ENCODE measurements at regions not wholly inside any gene's neighbourhood (a gene's known extent, or its start where the extent isn't known, plus 50 kb on each side); places are given as distances from the start of the nearest gene placed in this dataset.

DNA sequence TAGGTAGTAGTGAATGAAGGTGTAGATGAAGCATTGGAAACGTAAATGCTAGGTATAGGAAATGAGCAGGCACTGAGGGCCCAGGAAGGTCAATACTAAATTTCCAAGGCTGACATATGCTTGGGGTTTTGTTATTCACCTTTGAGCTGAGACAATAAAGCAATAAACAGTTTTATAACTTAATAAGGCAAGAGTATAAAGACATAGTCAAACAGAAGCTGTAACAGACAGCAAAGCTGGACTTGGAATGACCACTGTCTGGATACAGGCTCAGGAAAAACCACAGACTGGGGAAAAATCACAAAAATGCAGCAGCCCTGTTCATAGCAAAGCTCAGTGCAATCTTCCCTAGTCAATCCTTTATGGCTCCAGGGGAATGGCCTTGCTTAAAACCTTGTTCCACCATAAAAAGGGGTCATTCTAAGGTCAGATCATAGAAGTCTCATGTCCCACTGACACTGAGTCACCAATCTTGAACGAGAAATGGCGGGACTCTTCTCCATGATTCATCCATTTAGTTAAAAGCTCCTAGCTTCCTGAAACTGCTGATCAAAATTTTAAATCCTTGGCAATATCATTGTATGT, 493.3 kb downstream of the CMPK2 start:
- no peak for DNase-seq (ENCODE audit: extremely low spot score, unreplicated experiment)
- Mint-ChIP-seq H3K36me3 (no peaks in the 10 kb centered on the region), H3K27ac (no peak overlapping the region), H3K9me3 (no peaks in the 10 kb centered on the region), H3K4me3 (no peak overlapping the region), H3K4me1 (ENCODE audit: unreplicated experiment) (peaks cover 11% of the 10 kb centered on the region), H3K27me3 (no peaks in the 10 kb centered on the region)
- TF ChIP-seq, protein P1, sequence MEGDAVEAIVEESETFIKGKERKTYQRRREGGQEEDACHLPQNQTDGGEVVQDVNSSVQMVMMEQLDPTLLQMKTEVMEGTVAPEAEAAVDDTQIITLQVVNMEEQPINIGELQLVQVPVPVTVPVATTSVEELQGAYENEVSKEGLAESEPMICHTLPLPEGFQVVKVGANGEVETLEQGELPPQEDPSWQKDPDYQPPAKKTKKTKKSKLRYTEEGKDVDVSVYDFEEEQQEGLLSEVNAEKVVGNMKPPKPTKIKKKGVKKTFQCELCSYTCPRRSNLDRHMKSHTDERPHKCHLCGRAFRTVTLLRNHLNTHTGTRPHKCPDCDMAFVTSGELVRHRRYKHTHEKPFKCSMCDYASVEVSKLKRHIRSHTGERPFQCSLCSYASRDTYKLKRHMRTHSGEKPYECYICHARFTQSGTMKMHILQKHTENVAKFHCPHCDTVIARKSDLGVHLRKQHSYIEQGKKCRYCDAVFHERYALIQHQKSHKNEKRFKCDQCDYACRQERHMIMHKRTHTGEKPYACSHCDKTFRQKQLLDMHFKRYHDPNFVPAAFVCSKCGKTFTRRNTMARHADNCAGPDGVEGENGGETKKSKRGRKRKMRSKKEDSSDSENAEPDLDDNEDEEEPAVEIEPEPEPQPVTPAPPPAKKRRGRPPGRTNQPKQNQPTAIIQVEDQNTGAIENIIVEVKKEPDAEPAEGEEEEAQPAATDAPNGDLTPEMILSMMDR (conservative IDR thresholded peaks at IDR 0.05), result no peak

DNA sequence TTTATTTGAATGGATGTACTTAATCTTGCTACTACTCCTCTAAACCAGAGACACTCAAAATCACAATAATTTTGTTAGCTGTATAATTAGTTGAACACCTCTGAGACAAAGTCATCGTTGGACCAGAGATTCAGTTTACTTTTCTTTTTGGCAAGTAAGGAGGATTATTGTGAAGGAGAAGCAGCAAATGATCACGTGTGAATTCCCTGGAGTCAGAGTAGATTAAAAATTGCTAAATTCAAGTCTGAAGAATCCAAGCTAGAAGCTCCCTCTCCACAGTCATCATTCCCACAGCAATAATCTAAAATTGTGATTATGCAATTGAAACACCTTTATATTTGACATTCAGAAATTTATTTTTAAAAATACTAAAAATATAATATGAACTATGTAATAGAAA, 484.4 kb downstream of the CMPK2 start:
- Mint-ChIP-seq H3K27me3 (no peaks in the 10 kb centered on the region), H3K4me1 (ENCODE audit: unreplicated experiment) (peaks cover 4% of the 10 kb centered on the region), H3K4me3 (no peak overlapping the region), H3K36me3 (no peaks in the 10 kb centered on the region), H3K27ac (no peak overlapping the region), H3K9me3 (peaks cover 14% of the 10 kb centered on the region)
- DNase-seq (ENCODE audit: extremely low spot score, unreplicated experiment), result no peak
- TF ChIP-seq, protein P1 (conservative IDR thresholded peaks at IDR 0.05), result no peak

DNA sequence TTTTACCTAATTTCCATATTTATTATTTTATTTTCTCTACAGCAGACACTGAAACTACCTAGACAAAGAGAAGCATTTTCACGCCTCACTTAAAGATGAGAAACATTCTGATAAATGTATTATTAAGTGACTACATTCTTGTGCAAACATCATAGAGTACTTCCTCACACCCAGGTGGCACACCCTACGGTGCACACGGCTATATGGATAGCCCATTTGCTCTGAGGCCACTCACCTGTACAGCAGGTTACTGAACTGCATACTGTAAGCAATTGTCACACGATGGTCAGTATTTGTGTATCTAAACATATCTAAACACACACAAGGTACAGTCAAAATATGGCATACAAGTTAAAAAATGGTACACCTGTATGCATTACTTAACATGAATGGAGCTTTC, 481.4 kb downstream of the CMPK2 start:
- Mint-ChIP-seq H3K27ac (no peak overlapping the region), H3K4me3 (no peak overlapping the region), H3K9me3 (peaks cover 12% of the 10 kb centered on the region), H3K36me3 (no peaks in the 10 kb centered on the region), H3K4me1 (ENCODE audit: unreplicated experiment) (peaks cover 4% of the 10 kb centered on the region), H3K27me3 (no peaks in the 10 kb centered on the region)
- no peak for DNase-seq (ENCODE audit: extremely low spot score, unreplicated experiment)
- TF ChIP-seq, protein P1 (conservative IDR thresholded peaks at IDR 0.05), result no peak

DNA sequence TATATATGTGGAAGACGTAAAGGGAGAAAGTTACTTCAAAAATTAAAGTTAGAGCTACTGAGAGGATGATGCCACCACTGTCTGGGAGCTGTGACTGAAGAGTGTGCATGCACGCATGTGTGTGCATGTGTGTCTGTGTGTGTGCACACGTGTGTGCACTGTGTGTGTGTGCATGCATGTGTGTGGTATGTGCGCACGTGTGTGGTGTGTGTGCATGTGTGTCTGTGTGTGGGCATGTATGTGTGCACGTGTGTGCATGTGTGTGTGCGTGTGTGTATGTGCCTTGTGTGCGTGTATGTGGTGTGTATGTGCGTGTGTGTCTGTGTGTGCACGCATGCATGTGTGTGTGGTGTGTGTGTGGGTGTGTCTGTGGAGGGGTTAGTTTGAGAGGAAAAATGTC, 473.4 kb downstream of the CMPK2 start:
- H3K27me3 Mint-ChIP-seq, result no peaks in the 10 kb centered on the region
- peaks cover 7% of the 10 kb centered on the region for H3K9me3 Mint-ChIP-seq
- H3K36me3 Mint-ChIP-seq, result no peaks in the 10 kb centered on the region
- H3K27ac Mint-ChIP-seq, result no peak overlapping the region
- peaks cover 16% of the 10 kb centered on the region for H3K4me1 Mint-ChIP-seq (ENCODE audit: unreplicated experiment)
- DNase-seq (ENCODE audit: extremely low spot score, unreplicated experiment), result no peak
- TF ChIP-seq, protein P1 (conservative IDR thresholded peaks at IDR 0.05), result no peak
- H3K4me3 Mint-ChIP-seq, result no peak overlapping the region

DNA sequence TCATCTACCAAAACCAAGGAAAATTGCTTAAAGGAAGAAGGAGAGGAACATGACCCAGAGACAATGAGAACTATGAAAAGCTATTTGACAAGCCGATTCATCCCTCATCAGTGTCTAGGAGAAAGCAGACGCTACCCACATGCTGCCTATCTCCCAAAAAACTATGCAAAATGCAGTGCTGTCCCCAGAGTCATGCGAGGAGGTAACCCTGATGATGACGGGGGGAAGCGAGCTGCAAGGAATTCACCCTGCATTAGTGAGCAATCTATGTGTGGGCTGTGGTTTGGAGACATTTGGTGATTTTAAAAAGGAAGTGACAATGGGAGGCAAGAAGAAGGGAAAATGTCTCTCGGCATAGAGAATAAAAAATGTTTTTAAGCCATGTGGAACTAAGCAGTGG, 472.7 kb downstream of the CMPK2 start:
- TF ChIP-seq, protein P1 (conservative IDR thresholded peaks at IDR 0.05), result no peak
- H3K27ac Mint-ChIP-seq, result no peak overlapping the region
- peaks cover 7% of the 10 kb centered on the region for H3K9me3 Mint-ChIP-seq
- no peaks in the 10 kb centered on the region for H3K27me3 Mint-ChIP-seq
- no peaks in the 10 kb centered on the region for H3K36me3 Mint-ChIP-seq
- no peak for DNase-seq (ENCODE audit: extremely low spot score, unreplicated experiment)
- H3K4me1 Mint-ChIP-seq (ENCODE audit: unreplicated experiment), result peaks cover 16% of the 10 kb centered on the region
- H3K4me3 Mint-ChIP-seq, result no peak overlapping the region

DNA sequence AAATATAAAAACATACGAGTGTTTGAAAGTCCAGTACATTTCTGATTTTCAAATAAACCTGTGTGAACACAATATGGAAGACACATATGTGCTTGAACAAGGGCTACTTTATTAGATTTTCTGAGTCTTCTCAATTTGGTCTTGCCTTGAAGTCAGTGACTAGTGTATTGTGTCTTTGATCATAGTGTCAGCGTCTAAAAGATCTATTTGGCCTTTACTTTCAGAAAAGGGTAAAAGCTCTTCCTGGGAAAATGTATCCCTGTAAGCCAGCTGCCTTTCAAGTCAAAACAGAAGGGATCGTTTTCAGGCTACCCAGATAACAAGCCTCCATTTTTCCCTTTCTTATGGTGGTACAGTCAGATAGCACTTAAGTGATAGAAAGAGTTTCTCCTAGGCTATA, 471.9 kb downstream of the CMPK2 start:
- no peak for DNase-seq (ENCODE audit: extremely low spot score, unreplicated experiment)
- H3K27me3 Mint-ChIP-seq, result no peaks in the 10 kb centered on the region
- H3K4me3 Mint-ChIP-seq, result no peak overlapping the region
- no peak overlapping the region for H3K27ac Mint-ChIP-seq
- TF ChIP-seq, protein P1 (conservative IDR thresholded peaks at IDR 0.05), result no peak
- H3K9me3 Mint-ChIP-seq, result no peaks in the 10 kb centered on the region
- H3K4me1 Mint-ChIP-seq (ENCODE audit: unreplicated experiment), result peaks cover 16% of the 10 kb centered on the region
- H3K36me3 Mint-ChIP-seq, result no peaks in the 10 kb centered on the region

Data from type B pancreatic cell (in vitro differentiated cells).